GM23248 (cell line): ENCODE measurements at regions not wholly inside any gene's neighbourhood (a gene's known extent, or its start where the extent isn't known, plus 50 kb on each side); places are given as distances from the start of the nearest gene placed in this dataset.

Source experiments
- EZH2 ChIP-seq: fragments of 200-600 bp; sonication (generic); IDR thresholded peaks from 2 replicates; pipeline ENCODE4 v1.6.1; 2018; ENCODE audit warnings: antibody characterized with exemption, mild to moderate bottlenecking; ENCODE audit not compliant: insufficient read depth, poor library complexity, severe bottlenecking
- EZH2phosphoT487 ChIP-seq: fragments of 200-600 bp; sonication (generic); IDR thresholded peaks from 2 replicates; pipeline ENCODE4 v1.6.1; 2018; ENCODE audit warnings: antibody characterized with exemption, moderate library complexity, mild to moderate bottlenecking, low read depth; ENCODE audit not compliant: insufficient read depth

DNA sequence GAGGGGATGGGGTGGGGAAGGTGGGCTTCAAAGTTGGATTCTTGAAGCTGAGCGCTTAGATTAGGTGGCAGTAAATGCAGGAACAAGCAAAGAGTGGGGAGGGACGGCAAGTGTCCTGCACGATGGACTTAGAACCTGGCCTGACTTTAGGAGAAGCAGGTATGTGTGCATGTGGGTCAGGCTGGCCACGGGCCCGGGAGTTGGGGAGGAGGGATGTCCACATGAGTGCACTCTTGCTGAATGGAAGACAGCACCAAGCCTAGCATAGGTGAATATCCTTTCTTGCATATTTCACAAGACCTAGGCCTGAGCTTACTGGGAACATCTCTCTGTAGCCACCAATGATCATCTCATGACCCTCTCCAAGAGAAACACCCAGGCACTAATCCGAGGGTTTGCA, 96.1 kb downstream of the DDX1 start:
- TF ChIP-seq EZH2 (no peak), EZH2phosphoT487 (no peak)
